NCI-H1694 treated with DMSO at 0.1 percent for 48 hours (cell line): ENCODE measurements at regions not wholly inside any gene's neighbourhood (a gene's known extent, or its start where the extent isn't known, plus 50 kb on each side); places are given as distances from the start of the nearest gene placed in this dataset.
"Not testable (repeated sequence)": the region's sequence is repeated elsewhere in the genome, so short reads cannot be mapped to it uniquely, and the experiment has no call there.

ENCODE experiments used
- DNase-seq: peaks from one replicate; lab custom pipeline; 2025; lab: John Stamatoyannopoulos, UW

- DNase-seq, result no peak
These were observed 447.1 kb downstream of the PTPRU start for GRCh38 chr1:29683472-29683871.

- peak; percentile 75 for DNase-seq
These were observed 446.6 kb downstream of the PTPRU start for GRCh38 chr1:29682919-29683295.

DNA sequence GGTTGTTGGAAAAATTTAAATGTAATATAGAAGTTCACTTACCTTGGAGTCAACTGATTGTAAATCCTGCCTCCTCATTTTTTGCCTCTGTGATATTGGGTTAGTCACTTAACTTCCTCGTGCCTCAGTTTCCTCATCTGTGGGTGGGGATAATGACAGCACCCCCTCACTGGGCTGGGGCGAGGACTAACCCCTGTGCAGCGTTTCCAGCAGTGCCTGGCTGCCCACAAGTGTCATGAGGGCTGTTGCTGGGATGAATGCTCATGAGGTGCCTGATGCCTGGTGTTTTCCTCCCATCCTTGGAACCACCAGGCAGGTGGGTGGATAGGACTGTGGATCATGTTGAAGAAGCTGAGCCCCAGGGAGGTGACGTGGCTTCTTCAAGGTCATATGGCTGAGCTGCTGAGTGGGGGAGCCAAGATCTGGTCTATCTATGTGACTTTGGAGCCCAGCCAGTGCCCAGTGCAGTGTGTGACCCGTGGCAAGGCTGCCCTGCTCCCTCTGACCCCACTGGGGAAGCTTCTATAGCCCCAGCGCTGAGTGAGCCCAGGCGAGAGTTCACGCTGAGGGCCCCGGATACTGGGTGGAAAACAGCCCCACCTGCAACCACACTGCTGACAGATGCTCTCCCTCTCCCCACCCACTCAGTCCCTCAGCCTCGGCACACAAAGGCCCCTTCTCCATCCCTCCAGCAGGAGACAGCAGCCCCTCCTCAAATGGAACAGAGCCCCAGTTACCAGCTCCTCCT is 446.0 kb downstream of the PTPRU start:
- DNase-seq, result peak; percentile 60

GRCh38 chr1:29681416-29681815 is 445.1 kb downstream of the PTPRU start:
- DNase-seq, result not testable (repeated sequence)

DNA sequence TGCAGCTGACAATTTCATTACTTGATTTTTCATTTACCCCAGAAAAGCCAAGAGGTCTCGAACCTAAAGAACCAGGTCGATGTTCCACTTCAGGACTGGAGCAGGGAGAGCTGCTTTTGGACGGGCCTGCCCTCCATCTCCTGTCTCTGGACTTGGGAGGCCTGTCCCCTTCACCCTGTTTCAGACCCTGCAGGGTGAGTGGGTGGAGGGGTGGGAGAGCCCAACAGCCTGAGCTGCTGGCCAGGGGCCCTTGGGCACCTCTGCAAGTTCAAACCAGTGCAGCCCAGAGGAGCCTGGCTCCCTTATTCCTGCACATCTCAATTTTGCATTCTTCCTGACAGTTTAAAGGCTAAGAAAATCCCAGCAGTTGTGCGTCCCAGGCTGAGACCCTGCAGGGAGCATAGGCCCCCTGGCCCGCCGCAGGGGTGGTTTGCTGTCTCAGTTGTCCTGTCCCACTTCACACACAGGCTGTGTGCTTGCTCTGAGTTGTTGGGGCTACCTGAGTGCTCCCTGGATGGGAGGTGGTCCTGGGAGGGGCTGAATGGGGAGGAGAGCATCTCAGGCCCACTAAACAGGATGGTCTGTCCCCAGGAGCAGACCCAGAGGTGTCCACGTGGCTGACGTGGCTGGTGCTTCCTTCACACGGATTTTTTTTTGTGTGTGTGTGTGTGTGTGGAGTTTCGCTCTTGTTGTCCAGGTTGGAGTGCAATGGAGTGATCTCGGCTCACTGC is 443.7 kb downstream of the PTPRU start:
- no peak for DNase-seq

DNA sequence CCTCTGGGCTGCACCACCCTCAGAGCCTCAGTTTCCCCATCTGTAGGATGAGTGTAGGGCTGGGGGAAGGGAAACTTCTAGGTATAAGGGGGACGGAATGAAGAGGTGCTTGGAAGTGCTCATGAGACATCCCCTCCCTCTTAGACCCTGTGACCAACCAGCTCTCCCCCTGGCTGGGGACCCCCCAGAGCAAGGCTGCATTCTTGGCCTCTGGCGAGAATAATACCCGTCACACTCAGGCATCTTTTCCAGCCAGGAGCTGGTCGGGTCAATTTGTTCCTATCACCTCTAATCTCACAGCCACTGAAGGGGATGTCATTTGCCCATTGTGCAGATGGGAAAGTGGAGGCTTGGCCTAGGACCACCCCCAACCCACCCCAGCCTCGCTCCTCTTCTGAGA is 443.0 kb downstream of the PTPRU start:
- no peak for DNase-seq

DNA sequence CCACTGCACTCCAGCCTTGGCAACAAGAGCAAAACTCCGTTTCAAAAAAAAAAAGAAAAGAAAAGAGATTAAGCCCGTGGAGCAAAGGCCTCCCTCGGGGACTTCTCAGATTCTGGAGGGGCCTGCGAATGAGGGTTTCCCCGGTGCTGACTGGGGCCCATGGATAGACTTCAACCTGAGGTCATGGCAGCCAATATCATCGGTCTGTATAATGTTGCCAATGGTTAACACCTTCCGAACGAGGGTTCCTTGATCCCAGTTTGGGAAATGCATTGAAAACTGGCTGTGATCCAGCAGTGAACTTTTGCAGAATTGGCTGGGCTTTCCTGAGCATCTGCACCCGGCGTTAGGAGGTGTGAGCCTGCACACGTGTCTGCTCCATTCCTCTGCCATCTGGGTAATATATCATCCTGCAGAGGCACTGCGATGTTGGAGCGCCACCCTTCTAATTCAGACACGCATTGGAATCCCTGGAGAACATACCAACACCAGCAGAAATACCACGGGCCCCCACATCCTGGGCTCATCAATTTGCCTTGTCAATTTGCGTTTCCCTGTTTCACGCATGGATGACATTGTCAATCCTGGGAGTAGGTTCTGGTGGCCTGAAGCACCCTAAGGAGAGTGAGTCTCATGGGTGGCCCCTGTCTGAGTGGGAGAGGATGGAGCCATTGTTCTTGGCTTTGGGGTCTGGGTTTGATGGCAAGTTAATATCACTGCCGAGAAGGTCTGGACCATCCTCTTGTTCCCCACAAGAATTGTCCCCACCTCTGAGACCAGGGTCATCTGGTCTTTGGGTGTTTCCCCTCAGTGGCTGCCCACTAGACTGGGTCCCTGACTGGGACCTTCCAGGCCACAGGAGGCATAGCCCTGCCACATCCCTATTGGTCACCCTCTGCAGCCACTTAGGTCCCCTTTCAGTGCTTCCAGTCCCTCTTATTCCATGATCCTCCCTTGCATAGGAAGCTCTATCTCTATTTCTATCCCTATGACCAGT is 441.0 kb downstream of the PTPRU start:
- peak; percentile 86 for DNase-seq

DNA sequence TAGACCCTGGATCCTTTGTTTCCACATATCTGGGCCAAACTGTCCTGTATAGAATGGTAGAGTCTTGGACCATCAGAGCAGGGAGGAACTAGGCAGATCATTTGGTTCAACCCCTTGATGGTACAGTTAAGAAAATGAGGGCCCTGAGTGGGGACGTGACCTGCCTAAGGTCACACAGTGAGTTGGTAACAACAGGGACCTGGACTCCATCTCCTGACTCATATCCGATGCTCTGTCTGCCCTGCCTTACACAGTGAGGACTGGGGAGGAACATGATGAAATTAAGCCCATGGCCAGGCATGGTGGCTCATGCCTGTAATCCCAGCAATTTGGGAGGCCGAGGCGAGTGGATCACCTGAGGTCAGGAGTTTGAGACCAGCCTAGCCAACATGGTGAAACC is 440.2 kb downstream of the PTPRU start:
- DNase-seq, result no peak

GRCh38 chr1:29675481-29676263 is 439.4 kb downstream of the PTPRU start:
- DNase-seq, result no peak

GRCh38 chr1:29674627-29675326 is 438.5 kb downstream of the PTPRU start:
- no peak for DNase-seq

DNA sequence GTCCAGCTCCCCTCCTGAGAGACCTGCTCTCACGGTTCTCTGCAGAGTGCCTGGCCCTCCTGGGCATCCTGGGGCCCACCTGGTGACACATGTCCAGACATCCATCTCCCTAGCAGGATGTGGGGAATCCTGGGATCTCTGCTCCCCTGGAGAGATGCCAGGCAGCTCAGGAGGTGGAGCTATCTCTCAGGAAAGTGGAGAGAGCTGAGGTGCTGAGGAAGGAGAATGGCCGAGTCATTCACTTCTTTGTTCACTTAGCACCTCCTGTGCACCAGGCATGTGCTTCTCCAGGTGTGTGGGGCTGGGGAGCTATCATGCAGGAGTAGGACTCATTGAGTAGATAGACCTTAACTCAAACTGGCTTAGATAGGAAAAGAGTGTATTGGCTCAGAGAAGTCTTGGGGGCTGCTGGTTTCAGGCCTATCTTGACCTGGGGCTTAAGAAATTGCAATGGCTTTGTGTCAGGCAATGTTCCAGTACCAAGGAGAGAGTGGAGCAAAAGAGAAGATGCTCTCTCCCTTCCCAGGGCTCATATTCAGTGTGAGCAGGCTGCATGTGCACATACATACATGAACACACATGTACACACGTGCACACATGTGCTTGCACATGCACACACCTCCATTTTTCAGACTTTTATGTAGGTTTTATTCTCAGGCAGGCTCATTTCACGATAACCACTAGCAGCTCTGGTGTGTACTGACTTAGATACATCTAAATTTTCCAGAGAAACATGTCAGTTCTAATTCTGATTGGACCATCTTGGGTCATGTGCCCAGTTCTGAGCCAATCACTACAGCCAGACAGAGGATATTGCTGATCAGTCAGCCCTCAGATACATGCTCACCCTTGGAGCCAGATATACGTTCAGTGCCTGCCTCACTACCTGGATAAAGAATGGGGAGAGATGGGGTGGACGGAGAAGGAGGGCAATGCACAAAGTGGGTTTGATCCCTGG is 437.6 kb downstream of the PTPRU start:
- no peak for DNase-seq

DNA sequence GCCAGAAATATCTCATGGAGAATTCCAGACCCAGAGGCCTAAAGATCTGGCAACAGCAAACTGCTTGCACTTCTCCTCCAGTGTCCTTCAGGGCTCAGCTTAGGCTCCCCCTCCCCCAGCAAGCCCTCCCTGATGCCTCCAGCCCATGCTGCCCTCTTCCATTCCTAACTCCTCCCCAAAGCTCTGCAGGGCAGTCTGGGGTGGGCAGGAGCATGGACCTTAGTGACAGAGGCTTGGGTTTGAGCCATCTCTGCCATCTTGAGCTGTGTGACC is 436.8 kb downstream of the PTPRU start:
- no peak for DNase-seq

- DNase-seq, result no peak
These were observed 436.3 kb downstream of the PTPRU start for GRCh38 chr1:29672416-29673227.

DNA sequence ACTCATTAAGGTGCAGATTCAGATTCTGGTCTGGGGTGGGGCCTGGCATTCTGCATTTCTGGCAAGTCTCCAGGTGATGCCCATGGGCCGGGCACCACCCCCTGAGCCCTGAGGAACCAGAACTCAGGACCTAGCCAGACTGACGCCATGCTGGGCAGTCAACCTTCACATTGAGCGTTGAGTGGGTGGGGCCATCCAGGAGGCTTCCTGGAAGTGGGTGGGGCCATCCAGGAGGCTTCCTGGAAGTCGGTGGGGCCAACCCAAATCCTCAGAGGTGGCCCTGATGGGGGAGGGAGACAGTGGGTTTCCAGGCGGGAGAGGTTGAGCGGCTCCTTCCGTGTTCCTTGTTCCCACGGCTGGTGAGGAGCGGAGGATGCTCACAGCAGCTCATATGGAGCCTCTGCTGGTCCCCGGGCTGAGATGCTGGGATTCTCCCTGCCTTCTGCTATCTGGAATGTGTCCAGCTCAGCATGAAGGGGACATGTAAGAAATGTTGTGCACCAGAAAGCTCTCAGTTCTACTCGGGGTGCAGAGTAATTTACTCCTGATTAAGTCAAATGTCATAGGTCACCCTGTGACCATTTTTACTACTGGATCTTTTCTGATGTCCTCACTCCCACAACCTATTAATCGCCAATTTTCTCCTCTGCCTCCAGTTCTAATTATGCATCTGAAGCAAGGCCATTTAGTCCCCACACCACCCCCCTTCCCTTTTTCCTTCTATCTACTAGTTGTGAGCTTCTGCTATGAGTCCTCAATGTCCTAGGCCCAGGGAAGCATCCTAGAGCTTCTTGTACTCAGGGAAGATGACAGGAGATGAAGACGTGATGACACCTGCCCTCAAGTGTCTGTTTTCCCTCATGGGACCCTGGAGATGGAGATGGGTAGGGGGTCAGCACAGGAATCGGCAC is 435.4 kb downstream of the PTPRU start:
- no peak for DNase-seq

DNA sequence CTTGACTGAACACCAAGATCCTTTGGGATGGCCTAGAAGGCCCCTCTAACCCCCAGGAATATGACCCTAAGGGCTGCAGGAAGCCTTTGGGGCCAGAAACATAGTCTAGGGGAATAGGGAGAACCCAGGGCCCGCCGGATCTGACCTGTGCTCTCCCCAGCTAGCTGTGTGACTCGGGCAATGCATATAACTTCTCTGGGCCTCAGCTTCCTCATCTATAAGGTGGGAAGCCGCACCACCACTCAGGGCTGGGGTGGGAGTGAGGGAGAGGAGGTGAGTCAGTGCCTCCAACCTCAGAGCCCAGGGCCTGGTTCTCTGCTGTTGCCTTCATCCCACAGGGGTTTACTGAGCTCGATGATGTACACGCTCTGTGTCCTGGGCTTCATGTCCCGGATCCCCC is 434.4 kb downstream of the PTPRU start:
- DNase-seq, result no peak

DNA sequence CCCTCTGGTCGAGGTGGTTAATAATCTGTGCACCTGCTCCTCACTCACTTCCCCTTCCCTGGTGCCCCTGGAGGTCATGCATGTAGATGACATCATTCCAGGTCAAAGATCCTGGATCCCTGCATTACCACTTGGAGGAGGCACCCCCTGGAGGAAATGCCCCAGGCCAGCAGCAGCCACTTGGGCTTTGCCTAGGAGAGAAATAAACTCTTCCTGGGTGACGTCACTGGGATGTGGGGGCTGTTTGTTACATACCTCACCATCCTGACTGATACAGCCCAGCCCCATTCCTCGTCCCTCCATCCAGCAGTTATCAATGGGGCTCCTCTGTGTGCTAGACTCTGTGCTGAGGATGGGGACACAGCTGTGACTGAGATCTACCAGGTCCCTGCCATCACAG is 433.6 kb downstream of the PTPRU start:
- no peak for DNase-seq

DNA sequence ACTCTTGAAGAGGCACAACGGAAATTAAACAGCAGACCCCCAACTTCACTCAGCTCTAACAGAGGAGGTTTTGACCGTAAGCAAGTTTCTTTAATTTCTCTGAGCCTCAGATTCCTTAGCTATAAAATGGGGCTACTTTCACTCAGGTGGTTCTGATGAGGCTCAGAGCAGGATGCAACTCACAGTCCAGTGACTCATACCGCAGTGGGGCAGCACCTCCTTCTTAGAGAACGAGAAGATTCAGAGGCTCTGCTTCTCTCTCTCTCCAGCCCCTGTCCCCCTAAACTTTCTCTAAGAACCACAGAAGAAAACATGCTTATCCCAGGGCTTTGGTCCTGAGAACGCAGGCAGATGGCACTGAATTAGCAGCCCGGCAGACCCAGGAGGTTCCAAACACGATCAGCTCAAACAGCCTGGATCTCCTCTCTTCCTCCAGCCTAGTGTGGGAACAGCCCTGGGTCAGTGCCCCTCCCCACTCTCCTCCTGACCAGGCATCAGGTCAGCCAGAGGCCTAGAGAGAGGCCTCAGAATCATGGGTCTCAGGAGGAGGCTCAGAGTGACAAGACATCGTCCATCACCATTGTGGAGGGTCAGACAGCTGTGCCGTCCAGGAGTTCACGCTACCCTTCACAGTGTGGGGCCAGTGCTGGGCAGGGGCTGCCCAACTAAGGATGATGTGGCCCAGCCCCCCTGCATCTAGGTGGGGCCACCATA is 433.0 kb downstream of the PTPRU start:
- DNase-seq, result no peak
